K562 (cell line): ENCODE measurements at regions not wholly inside any gene's neighbourhood (a gene's known extent, or its start where the extent isn't known, plus 50 kb on each side); places are given as distances from the start of the nearest gene placed in this dataset.
A peak's percentile ranks its signal among the peaks of the same experiment; 100 is the strongest.

Source experiments
- ATAC-seq: fragments of 200-7000 bp; cut with Tn5 transposase; 3 replicates; pipeline ENCODE4 v1.9.1; 2020; ENCODE audit warnings: moderate library complexity
- BruUV-seq: library from RNA; stranded (reverse); fragments of 400-500 nt; replicated peaks from 2 replicates; lab custom pipeline; 2021; lab: Mats Ljungman, UMichigan
- CTCF ChIA-PET: fragments of 300-600 bp; formaldehyde crosslinking; extraction: SDS; loops from one replicate; lab custom pipeline; 2021; ENCODE audit warnings: low intra/inter-chr PET ratio; lab: Yijun Ruan, JAX
- POLR2A ChIA-PET: fragments of 300-600, 350-650 bp; sonication (Branson Sonifier 250); formaldehyde crosslinking; extraction: SDS; loops from one replicate; lab custom pipeline; 2021; ENCODE audit warnings: antibody characterized with exemption, inconsistent platforms; lab: Yijun Ruan, JAX
- DNase-seq, 4 experiments: peaks; one replicate each; pipeline versions ENCODE4 v3.0.0 to v3.0.0-alpha.2; 2011 to 2018; ENCODE audit warnings: low spot score in 3 of 4, mixed read lengths in 3 of 4; ENCODE audit errors: extremely low read depth in 1 of 4
- FAIRE-seq: peaks from 2 replicates; lab custom pipeline; 2011; peaks lifted over from hg19 to GRCh38; lab: Jason Lieb, UNC
- H2AFZ ChIP-seq: 2 replicates; pipeline ENCODE4 v1.6.0; 2011; ENCODE audit warnings: low read depth, low read length, control low read depth, inconsistent platforms
- H3K27ac ChIP-seq: fragments of 200-600 bp; 3 replicates; pipeline ENCODE4 v1.8.0; 2011; ENCODE audit warnings: low read depth, mild to moderate bottlenecking, control low read depth, inconsistent platforms, low read length, moderate library complexity, mixed read lengths; ENCODE audit errors: extremely low read depth
- H3K27me3 ChIP-seq, 2 experiments: fragments of 300-600 bp in 1 of 2; 2 replicates in 1 of 2; 3 replicates in 1 of 2; pipeline versions ENCODE4 v1.6.0 to v1.8.0; 2011; ENCODE audit warnings: inconsistent platforms in 2 of 2, low read length in 2 of 2, mild to moderate bottlenecking in 1 of 2, mixed read lengths in 1 of 2, moderate library complexity in 1 of 2; ENCODE audit not compliant: control insufficient read depth in 2 of 2, insufficient read depth in 2 of 2
- H3K36me3 ChIP-seq: fragments of 300-600 bp; 3 replicates; pipeline ENCODE4 v1.8.0; 2011; ENCODE audit warnings: mild to moderate bottlenecking, low read length, inconsistent platforms; ENCODE audit not compliant: control insufficient read depth, insufficient read depth
- H3K4me1 ChIP-seq, 2 experiments: fragments of 200-600 bp in 1 of 2; replicated peaks in 1 of 2; 2 replicates in 1 of 2; 3 replicates in 1 of 2; pipeline versions ENCODE4 v1.5.1 to v1.8.0; 2011; ENCODE audit warnings: inconsistent platforms in 2 of 2, low read length in 2 of 2, mild to moderate bottlenecking in 1 of 2, mixed read lengths in 1 of 2, moderate library complexity in 1 of 2; ENCODE audit not compliant: control insufficient read depth in 2 of 2, insufficient read depth in 2 of 2
- H3K4me2 ChIP-seq: 2 replicates; pipeline ENCODE4 v1.6.1; 2011; ENCODE audit warnings: low read length, control low read depth, inconsistent platforms, mixed read lengths; ENCODE audit not compliant: insufficient read depth
- H3K4me3 ChIP-seq: fragments of 200-600 bp; sonication (generic), shearing (Covaris generic); 2 replicates; pipeline ENCODE4 v1.5.1; 2016; ENCODE audit warnings: control low read depth, inconsistent platforms
- H3K79me2 ChIP-seq: fragments of 200-600 bp; 3 replicates; pipeline ENCODE4 v1.8.0; 2011; ENCODE audit warnings: low read length, inconsistent platforms; ENCODE audit not compliant: control insufficient read depth, insufficient read depth
- H3K9ac ChIP-seq, 2 experiments: 2 replicates each; pipeline versions ENCODE4 v1.6.0 to v1.6.1; 2011; ENCODE audit warnings: low read depth in 2 of 2, low read length in 2 of 2, control low read depth in 1 of 2, inconsistent platforms in 1 of 2, mild to moderate bottlenecking in 1 of 2, mixed read lengths in 1 of 2; ENCODE audit not compliant: insufficient read depth in 1 of 2
- H3K9me1 ChIP-seq: one replicate; pipeline ENCODE4 v1.6.0; 2011; ENCODE audit warnings: inconsistent platforms, mild to moderate bottlenecking, low read length, moderate library complexity; ENCODE audit not compliant: control insufficient read depth, insufficient read depth
- H3K9me3 ChIP-seq: replicated peaks from 2 replicates; pipeline ENCODE4 v1.5.1; 2011; ENCODE audit warnings: low read depth, low read length, inconsistent platforms; ENCODE audit not compliant: control insufficient read depth, insufficient read depth
- H4K20me1 ChIP-seq: replicated peaks from 2 replicates; pipeline ENCODE4 v1.6.1; 2011; ENCODE audit warnings: low read length, inconsistent platforms, mixed read lengths; ENCODE audit not compliant: control insufficient read depth, insufficient read depth
- ARID1B ChIP-seq: fragments of 450-650 bp; IDR thresholded peaks from 2 replicates; pipeline ENCODE4 v1.6.1; 2016; ENCODE audit warnings: antibody characterized with exemption, mild to moderate bottlenecking, inconsistent platforms
- CSDE1 ChIP-seq, 2 experiments: fragments of 450-650 bp; IDR thresholded peaks; 2 replicates each; pipeline ENCODE4 v1.6.1; 2016; ENCODE audit warnings: mild to moderate bottlenecking in 1 of 2
- DDX20 ChIP-seq: fragments of 450-650 bp; IDR thresholded peaks from 2 replicates; pipeline ENCODE4 v1.6.1; 2016; ENCODE audit warnings: missing genetic modification characterization, low read depth, mild to moderate bottlenecking, missing compliant biosample characterization, moderate library complexity
- ETV1 ChIP-seq: fragments of 450-650 bp; conservative IDR thresholded peaks from 2 replicates; pipeline ENCODE4 v1.6.1; 2016; ENCODE audit warnings: missing genetic modification characterization, control low read depth, low read depth, missing compliant biosample characterization
- GABPA ChIP-seq: fragments of 200-800 bp; sonication (Bioruptor generic); conservative IDR thresholded peaks from 2 replicates; pipeline ENCODE4 v1.6.1; 2016; ENCODE audit warnings: low read depth, missing genetic modification characterization, missing compliant biosample characterization
- TCF3 ChIP-seq: sonication (generic); formaldehyde crosslinking; IDR thresholded peaks from 2 replicates; pipeline ENCODE4 v1.4.0; 2020; ENCODE audit warnings: mild to moderate bottlenecking, missing genetic modification reagents
- U2AF2 ChIP-seq: fragments of 200-400 bp; formaldehyde crosslinking; optimal IDR thresholded peaks from 2 replicates; pipeline ENCODE3; 2017; ENCODE audit warnings: low read depth, mild to moderate bottlenecking, low read length
- ZSCAN32 ChIP-seq: fragments of 450-650 bp; formaldehyde crosslinking; IDR thresholded peaks from 2 replicates; pipeline ENCODE4 v1.4.0; 2020; ENCODE audit warnings: mild to moderate bottlenecking, moderate library complexity
- WGBS: fragments of 100-300 bp; shearing (Covaris generic); methylation state at CpG from one replicate; pipeline ENCODE4 v1.1.6; 2016; ENCODE audit warnings: low coverage, mixed read lengths; ENCODE audit not compliant: insufficient coverage; ENCODE audit errors: missing lambda C conversion rate; 5-methylcytosine and 5-hydroxymethylcytosine counted together
- in situ Hi-C: fragments of 300-500 bp; cut with MboI; formaldehyde crosslinking; loops from 4 replicates; pipeline ENCODE4 v1.15.0; 2018; ENCODE audit warnings: inconsistent platforms, mixed read lengths
- intact Hi-C: fragments of 100-400 bp; cut with micrococcal nuclease; formaldehyde crosslinking; loops from 2 replicates; pipeline ENCODE4 v1.14.2; 2022
- TF ChIP-seq, protein P1 (sequence below): fragments of 450-650 bp; formaldehyde crosslinking; IDR thresholded peaks from 2 replicates; pipeline ENCODE4 v1.4.0; 2022; ENCODE audit warnings: missing genetic modification characterization
- TF ChIP-seq, protein P2 (sequence below): sonication (generic); formaldehyde crosslinking; IDR thresholded peaks from 2 replicates; pipeline ENCODE4 v1.8.1; 2023; ENCODE audit warnings: mild to moderate bottlenecking, missing genetic modification reagents
- TF ChIP-seq, protein P3 (sequence below): fragments of 450-650 bp; formaldehyde crosslinking; IDR thresholded peaks from 2 replicates; pipeline ENCODE4 v1.4.0; 2022; ENCODE audit warnings: mild to moderate bottlenecking, moderate library complexity
- TF ChIP-seq, protein P4 (sequence below): fragments of 200-800 bp; sonication (Bioruptor generic); IDR thresholded peaks from 2 replicates; pipeline ENCODE4 v1.6.1; 2016; ENCODE audit warnings: missing genetic modification characterization, missing compliant biosample characterization

DNA sequence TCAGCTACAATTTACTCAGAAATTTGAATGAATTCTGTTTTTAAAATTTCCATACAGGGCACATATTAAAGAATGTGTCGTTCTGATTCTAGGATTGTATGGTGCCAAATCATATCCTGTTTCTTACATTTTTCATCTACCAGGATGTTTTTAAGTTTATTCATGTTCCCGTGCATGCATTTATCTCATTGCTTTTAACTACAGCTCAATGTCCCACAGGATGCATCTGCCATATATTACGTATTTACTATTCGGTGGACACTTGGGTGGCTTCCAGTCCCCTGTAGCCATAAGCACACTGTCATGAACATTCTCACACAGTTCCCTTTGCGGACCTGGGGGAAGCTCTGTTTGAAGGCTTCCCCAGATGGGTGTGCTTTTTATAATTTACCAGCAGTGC lies 122.3 kb downstream of the CCDC71L start (continued):
- TF ChIP-seq, protein P1, sequence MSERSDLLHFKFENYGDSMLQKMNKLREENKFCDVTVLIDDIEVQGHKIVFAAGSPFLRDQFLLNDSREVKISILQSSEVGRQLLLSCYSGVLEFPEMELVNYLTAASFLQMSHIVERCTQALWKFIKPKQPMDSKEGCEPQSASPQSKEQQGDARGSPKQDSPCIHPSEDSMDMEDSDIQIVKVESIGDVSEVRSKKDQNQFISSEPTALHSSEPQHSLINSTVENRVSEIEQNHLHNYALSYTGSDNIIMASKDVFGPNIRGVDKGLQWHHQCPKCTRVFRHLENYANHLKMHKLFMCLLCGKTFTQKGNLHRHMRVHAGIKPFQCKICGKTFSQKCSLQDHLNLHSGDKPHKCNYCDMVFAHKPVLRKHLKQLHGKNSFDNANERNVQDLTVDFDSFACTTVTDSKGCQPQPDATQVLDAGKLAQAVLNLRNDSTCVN, result no peak
- TF ChIP-seq, protein P2, sequence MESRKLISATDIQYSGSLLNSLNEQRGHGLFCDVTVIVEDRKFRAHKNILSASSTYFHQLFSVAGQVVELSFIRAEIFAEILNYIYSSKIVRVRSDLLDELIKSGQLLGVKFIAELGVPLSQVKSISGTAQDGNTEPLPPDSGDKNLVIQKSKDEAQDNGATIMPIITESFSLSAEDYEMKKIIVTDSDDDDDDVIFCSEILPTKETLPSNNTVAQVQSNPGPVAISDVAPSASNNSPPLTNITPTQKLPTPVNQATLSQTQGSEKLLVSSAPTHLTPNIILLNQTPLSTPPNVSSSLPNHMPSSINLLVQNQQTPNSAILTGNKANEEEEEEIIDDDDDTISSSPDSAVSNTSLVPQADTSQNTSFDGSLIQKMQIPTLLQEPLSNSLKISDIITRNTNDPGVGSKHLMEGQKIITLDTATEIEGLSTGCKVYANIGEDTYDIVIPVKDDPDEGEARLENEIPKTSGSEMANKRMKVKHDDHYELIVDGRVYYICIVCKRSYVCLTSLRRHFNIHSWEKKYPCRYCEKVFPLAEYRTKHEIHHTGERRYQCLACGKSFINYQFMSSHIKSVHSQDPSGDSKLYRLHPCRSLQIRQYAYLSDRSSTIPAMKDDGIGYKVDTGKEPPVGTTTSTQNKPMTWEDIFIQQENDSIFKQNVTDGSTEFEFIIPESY (CRISPR knock-in tag), result no peak
- TF ChIP-seq U2AF2, result no peak

- no peak overlapping the region for H3K27ac ChIP-seq
- no peak overlapping the region for H3K9ac ChIP-seq
- intact Hi-C loops, result loop anchor here (10.0 kb wide), 1 partner anchor 252 kb away; the partner anchor contains the start of gene NAMPT
- H3K9me3 ChIP-seq, result 0 out of 2 replicates have a peak, but pooled peaks cover 3% of the 10 kb centered on the region
- H3K27me3 ChIP-seq, result no peaks in the 10 kb centered on the region
- in situ Hi-C loops, result loop anchor here (10.0 kb wide), 1 partner anchor 362 kb away; no protein-coding TSS in a partner anchor
- H3K9me1 ChIP-seq, result no peaks in the 10 kb centered on the region
- no peaks in the 10 kb centered on the region for H4K20me1 ChIP-seq
- no peaks in the 10 kb centered on the region for H3K79me2 ChIP-seq
- H3K36me3 ChIP-seq, result no peaks in the 10 kb centered on the region
- POLR2A ChIA-PET, result interaction anchor here (1.7 kb wide), 1 partner anchor 253 kb away, joined by 4 read pairs; the partner anchor contains the start of gene NAMPT
- no peak overlapping the region for H3K4me3 ChIP-seq
- no peak for DNase-seq
- WGBS, result 20% methylated on average over 2 of the region's 2 CpGs
- ATAC-seq, result no peak
- FAIRE-seq, result no peak
- H3K4me1 ChIP-seq, result peaks cover 0 to 24% of the 10 kb centered on the region in 2 experiments; a peak in 4 of 5 replicates
- no TSS peak for BruUV-seq
- CTCF ChIA-PET, result no interaction called here
- H3K4me2 ChIP-seq, result no peak overlapping the region
- peak overlapping the region; percentile 11; the same call in 1 of the 2 replicates for H2AFZ ChIP-seq
- peak; percentile 36; the same call in 1 of the 2 replicates for TF ChIP-seq ETV1
- no peak for TF ChIP-seq TCF3 (CRISPR knock-in tag)
- no peak for TF ChIP-seq ARID1B
- TF ChIP-seq DDX20 (tag), result no peak
- TF ChIP-seq, protein P3, sequence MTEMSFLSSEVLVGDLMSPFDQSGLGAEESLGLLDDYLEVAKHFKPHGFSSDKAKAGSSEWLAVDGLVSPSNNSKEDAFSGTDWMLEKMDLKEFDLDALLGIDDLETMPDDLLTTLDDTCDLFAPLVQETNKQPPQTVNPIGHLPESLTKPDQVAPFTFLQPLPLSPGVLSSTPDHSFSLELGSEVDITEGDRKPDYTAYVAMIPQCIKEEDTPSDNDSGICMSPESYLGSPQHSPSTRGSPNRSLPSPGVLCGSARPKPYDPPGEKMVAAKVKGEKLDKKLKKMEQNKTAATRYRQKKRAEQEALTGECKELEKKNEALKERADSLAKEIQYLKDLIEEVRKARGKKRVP (CRISPR knock-in tag), result no peak
- TF ChIP-seq GABPA (tag), result peak; percentile 39; the same call in 1 of the 2 replicates
- TF ChIP-seq ZSCAN32 (CRISPR knock-in tag), result no peak
- no peak for TF ChIP-seq CSDE1 (IDR thresholded peaks at IDR 0.05)
- TF ChIP-seq, protein P4, sequence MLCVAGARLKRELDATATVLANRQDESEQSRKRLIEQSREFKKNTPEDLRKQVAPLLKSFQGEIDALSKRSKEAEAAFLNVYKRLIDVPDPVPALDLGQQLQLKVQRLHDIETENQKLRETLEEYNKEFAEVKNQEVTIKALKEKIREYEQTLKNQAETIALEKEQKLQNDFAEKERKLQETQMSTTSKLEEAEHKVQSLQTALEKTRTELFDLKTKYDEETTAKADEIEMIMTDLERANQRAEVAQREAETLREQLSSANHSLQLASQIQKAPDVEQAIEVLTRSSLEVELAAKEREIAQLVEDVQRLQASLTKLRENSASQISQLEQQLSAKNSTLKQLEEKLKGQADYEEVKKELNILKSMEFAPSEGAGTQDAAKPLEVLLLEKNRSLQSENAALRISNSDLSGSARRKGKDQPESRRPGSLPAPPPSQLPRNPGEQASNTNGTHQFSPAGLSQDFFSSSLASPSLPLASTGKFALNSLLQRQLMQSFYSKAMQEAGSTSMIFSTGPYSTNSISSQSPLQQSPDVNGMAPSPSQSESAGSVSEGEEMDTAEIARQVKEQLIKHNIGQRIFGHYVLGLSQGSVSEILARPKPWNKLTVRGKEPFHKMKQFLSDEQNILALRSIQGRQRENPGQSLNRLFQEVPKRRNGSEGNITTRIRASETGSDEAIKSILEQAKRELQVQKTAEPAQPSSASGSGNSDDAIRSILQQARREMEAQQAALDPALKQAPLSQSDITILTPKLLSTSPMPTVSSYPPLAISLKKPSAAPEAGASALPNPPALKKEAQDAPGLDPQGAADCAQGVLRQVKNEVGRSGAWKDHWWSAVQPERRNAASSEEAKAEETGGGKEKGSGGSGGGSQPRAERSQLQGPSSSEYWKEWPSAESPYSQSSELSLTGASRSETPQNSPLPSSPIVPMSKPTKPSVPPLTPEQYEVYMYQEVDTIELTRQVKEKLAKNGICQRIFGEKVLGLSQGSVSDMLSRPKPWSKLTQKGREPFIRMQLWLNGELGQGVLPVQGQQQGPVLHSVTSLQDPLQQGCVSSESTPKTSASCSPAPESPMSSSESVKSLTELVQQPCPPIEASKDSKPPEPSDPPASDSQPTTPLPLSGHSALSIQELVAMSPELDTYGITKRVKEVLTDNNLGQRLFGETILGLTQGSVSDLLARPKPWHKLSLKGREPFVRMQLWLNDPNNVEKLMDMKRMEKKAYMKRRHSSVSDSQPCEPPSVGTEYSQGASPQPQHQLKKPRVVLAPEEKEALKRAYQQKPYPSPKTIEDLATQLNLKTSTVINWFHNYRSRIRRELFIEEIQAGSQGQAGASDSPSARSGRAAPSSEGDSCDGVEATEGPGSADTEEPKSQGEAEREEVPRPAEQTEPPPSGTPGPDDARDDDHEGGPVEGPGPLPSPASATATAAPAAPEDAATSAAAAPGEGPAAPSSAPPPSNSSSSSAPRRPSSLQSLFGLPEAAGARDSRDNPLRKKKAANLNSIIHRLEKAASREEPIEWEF, result no peak
Observed at GRCh38 chr7:106537119-106537518, 123.8 kb downstream of the CCDC71L start.
